ENCODE measurements at regions not wholly inside any gene's neighbourhood (a gene's known extent, or its start where the extent isn't known, plus 50 kb on each side); places are given as distances from the start of the nearest gene placed in this dataset.

GRCh38 chr1:65062339-65062738 lies 85.7 kb upstream of the AK4 start:
- TF ChIP-seq USF1 (IDR thresholded peaks at IDR 0.05; ENCODE audit: borderline replicate concordance, low read depth) = no peak
- TF ChIP-seq GATA2 (CRISPR knock-in tag; IDR thresholded peaks at IDR 0.05) = no peak
- no peak for TF ChIP-seq SIN3A (IDR thresholded peaks at IDR 0.05; ENCODE audit: borderline replicate concordance, low read depth, low read length)
- no peak for TF ChIP-seq CTCF (IDR thresholded peaks at IDR 0.05)
- no peak for TF ChIP-seq CHD2 (IDR thresholded peaks at IDR 0.05; ENCODE audit: low read length, partially characterized antibody)
